Caki2 (cell line): ENCODE measurements at regions not wholly inside any gene's neighbourhood (a gene's known extent, or its start where the extent isn't known, plus 50 kb on each side); places are given as distances from the start of the nearest gene placed in this dataset.

Source experiments
- DNase-seq: peaks from one replicate; pipeline ENCODE4 v3.0.0-alpha.2; 2015; ENCODE audit warnings: low read depth
- in situ Hi-C: cut with HindIII; loops from 2 replicates; pipeline ENCODE4 v1.10.0; 2016; ENCODE audit warnings: low sequenced_read_pairs, low pct_unique_long_range_greater_than_20kb, mixed read lengths

DNA sequence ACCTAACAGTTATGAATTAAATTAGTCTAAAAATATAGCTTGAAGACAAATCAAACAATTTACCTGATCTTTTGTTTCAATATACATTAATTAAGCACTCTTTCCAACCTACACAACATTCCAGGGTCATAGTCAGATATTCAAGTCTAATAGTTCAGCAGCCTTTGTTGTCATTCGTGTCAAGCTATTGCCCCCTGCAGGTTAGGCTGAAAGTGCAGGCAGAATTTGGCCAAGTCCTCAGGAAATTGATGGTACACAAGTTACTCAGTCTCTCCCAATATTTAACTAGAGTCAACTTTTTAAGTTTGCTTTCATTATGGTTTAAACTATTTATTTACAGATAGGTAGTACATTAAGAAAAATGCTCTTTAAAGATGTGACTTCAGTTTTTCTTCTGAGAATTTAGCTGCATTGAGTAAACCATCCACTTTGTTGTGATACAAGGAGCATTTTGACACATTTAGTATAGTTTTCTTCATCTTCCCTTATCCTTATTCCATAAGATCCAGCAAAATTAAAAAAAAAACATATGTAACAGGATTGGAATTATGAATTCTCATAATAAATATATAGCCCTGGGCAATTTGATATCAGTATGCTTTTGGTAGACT, 130.3 kb upstream of the DPYD start:
- in situ Hi-C loops: no loop called here
- peak; percentile 31 for DNase-seq

DNA sequence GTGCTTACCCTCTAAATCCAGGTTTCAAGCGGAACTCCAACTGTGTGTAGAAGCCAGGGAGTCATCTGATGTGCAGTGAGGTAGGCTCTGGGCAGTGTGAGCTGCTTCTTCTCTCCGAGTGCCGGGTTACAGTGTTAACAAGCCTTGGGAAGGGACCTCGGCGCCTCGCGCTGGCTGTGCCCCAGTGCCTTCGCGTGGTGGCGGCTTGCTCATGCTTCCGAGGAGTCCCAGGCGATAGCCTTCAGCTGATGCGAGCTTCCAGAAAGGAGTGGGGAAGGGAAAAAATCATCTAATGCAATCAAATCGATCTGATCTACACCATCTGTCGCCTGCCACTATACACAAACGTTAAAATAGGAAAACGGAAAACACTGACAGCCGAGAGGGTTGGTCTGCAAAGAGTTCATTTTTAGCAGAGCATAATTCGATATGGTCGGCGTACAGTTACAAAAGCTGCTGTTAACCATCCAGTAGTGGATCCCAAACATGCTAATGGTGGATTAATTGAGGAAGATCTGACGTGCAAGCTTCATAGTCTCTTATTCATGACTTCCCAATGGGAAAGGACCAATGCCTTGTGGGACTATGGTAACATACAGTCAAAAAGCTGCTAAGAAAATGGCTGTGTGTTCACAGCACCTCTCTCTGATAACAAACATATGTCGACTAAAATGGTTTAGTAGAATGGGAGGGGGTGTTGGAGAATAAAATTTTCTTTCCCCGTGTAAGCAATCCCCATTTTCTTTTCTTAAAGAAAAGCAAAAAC, 128.7 kb upstream of the DPYD start:
- in situ Hi-C loops: no loop called here
- no peak for DNase-seq

DNA sequence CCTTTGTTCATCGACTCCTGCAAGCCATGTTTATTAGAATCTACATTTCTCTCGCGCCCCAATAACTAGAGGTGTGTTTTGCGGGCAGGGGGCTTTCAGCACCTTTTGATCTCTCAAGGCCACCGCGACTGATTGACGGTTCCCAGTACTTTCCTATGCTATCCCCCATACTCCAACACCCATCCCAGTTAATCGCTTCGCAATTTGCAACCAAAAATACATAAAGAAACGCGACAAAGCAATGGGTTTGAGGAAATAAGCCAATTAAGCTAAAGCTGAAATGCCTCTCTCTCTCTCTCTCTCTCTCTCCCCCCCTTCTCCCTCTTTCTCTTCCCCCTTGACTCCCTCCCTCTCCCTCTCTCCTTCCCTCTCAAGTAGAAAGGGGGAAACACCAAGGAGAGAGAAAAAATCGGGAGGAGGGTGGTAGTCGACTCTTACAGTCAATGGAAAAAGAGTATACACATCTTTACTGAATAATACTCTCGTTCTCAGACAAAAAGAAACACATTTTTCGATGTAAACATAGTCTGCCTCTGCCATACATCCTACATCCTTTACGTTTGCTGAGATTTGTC, 128.0 kb upstream of the DPYD start:
- DNase-seq: no peak
- in situ Hi-C loops: no loop called here

DNA sequence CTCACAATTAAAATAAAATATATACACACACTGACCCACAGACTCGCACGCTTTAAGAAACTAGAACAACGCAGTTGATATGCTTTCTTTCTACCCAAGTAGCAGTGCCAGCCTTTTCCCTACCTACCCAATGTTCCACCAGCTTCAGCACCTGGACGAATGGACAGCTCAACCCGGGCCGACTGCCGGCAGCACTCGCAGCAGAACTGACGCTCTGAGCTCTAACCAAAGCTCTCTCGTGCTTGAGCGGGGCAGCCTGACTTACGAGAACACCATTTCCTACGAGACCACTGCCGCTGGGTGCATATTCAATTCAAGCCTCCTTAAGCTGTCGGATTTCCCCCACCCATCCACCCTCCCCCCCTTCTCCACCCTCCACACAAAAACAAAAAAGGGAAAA, 127.4 kb upstream of the DPYD start:
- in situ Hi-C loops: no loop called here

DNA sequence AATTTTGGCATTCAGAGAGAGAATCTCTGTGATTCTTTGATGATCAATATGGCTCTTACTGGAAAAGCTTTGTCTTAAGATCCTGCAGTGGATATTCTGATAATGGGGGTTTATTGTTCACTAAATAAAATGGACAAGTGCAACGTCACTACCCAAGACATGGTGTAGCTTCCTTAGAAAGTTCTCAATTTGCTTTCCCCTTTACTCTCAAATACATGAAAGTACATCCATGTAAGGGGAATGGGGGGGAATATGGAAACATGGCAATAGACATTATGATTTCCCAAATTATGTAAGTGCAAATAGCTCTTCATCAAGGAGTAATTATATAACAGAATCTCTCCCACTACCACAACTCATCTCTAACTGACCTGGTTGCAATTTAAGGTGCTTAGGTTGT, 126.3 kb upstream of the DPYD start:
- in situ Hi-C loops: no loop called here
- DNase-seq: no peak

More for the DNA sequence above, 127.4 kb upstream of the DPYD start:
- peak; percentile 53 for DNase-seq

DNA sequence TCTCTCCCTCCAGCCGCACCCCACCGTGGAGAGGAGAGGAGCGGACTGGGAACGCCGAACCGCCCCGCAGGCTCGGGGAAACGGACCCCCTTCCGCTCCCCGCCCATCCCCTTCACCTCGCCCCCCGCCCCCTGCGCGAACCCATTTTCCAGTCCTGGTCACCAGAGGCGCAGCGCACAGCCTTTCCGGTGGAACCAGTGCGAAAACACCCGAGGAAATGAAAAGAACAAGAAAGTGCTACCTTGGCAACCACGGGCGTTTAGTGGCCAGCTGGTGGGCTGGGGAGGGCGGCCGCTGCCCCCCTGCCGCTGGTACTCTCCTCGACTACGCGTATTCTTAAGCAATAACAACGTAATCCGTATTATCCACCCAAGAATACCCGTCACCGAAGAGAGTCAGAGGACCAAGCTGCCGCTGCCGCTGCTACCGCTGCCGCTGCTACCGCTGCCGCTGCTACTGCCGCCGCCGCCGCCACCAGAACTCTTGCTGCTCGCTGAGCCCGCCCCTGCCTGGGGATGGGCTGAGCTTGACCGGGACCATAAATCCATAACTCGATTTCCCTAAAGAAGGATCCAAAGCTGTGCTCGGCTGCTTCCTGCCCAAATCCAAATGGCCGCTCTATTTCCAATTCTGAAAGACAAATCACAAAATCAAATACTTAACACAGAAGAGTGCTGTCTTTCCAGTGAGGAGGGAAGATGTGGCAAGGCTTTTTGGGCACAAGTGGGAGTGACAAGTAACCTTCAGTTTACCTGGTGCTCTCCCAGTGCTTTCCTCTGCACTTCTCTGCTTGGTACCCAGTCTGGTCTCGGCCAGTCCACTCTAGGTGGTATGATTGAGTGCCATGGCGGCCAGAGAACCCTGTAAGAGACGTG, 125.2 kb upstream of the DPYD start:
- in situ Hi-C loops: no loop called here
- DNase-seq: no peak

DNA sequence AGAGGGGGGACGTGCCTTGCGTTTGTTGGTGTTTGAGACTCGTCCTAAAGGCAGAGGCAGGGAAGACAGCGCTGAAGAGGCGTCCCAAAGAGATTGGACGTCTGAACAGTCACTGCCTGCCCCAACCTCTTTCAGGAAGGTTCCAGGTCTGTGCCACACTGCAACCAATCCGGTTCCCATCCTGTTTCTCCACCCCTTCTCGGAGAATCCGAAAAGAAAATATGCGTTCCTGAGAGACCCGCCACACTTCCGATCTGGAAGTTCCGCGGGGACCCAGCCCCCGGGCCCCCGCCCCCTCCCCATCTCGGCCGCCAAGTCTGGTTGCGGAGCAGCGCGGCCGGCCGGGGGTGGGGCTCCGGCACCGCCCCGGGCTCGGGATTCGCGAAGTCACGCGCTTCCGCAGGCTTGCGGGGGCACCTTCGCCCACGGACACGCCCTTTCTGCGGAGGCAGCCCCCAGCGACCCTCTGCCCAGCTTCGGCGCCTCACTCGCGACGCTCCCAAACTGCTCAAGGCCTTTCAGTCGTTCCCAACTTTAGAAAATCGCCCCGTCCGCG, 124.5 kb upstream of the DPYD start:
- in situ Hi-C loops: no loop called here
- no peak for DNase-seq

DNA sequence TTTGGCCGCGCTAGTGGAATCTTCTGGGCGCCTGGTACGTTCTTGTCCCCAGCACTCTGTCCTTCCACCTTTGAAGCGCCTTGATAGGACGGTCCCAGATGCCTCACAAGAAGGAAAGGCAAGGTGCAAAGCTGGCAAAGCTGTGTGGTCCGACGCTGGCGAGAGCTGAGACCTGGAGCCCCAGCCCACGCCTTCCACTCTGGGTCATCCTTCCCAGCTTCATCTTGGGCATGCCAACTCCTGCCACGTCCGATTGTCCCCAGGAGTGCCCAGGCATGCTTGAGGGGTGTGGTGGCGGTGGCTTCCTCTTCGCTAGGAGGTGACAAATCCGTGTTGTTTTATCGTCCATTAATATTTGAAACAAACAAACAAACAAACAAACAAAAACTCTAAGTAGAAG, 123.9 kb upstream of the DPYD start:
- DNase-seq: no peak
- in situ Hi-C loops: no loop called here

DNA sequence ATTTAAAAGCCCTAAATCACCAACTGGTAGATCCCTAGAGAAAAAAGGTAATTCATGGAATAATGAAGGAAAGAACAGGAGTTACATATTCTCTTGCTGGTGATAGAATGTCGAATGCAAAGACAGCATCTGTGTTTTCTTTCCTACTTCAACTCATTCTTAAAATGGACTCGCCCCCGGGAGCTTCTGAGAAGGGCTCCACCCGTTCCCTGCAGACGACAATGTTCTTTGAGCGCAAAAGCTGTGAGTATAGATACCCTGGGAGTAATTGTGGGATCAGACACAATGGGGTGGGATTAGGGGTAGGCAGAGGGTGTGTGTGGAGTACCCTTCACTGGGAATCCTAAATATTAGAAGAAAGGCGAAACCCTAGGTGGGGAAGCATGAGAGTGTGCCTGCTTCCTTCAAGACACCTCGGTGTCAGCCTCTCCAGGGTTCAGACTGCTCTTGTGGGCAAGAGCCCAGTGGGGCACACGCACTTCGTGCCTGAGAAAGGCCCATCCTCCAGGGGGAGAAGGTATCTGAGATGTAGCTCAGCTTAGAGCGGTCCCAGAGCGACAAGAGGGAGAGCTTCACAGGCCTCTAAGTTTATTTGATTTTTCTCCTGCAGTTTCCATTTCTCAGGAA, 123.3 kb upstream of the DPYD start:
- in situ Hi-C loops: no loop called here

DNA sequence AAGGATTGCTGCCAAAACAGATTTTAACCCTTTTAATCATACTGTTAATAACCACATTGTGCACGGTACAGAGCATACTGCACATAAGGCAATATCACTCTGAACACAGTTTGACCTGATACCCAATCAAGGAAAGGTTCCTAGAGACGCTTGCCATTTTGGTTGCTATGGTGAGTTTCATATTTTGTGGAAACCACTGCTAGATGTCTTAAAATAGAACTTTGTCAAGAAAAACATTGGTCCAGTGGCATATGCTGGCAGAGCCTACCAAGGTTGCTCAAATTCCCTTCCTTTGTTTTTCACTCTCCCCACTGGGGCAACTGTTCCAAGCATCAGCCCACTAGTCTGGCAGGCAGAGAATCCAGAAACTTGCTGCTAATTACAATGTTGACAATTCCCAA, 114.8 kb upstream of the DPYD start:
- in situ Hi-C loops: no loop called here
- no peak for DNase-seq

More for the DNA sequence above, 123.3 kb upstream of the DPYD start:
- no peak for DNase-seq

DNA sequence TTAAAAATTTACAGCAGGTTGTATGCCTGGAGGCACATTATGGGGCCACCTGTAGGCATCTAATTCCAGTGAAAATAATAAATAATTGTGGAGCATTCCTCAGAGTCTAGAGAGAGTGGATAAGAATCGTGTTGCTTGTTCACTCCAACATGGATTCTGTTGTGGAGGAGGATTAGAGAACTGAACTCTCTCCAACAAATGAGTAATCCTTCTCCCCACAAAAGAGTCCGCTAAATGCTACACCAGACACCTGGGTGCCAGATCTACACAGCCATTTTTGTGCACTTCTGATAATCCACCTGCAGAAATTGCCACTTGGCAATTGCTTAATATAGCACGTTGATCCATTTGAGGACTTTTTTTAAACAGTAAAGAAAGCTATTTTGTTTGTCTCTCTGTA, 113.7 kb upstream of the DPYD start:
- no peak for DNase-seq
- in situ Hi-C loops: no loop called here

DNA sequence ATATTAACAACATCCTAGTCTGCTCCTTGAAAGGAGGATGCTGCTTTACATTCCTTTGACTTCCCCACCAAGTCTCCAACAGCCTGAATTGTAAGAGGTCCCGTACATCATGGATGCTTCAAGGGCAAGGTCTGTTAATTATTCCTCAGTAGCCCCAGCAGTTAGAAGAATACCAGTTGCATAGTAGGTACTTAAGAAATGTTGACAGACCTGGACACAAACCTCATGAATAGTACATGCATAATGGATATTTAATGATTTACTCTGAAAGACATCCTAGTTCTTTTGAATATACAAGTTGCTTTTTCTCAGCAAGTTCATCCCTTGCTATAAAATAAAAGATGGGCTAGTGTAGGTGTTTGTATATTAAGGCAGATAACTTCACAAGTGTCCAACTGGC, 112.1 kb upstream of the DPYD start:
- in situ Hi-C loops: no loop called here
- DNase-seq: no peak

DNA sequence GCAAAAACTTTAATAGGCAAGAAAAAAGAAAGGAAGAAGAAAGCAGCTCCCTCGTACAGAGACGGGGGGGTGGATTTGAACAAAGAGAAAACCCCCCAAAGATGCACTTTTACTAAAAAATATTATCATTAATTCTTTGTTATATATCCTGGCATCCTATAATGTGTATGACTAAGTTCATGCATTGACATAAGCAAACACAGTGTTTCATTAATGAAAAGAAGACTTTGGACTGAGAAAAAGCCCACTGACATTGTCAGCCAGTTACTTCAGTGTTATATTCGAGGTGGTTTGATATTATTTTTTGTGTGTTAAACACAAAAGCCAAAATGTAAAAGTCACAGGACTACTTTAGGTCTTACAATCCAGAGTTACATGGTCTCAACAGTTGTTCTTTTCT, 110.1 kb upstream of the DPYD start:
- in situ Hi-C loops: no loop called here
- no peak for DNase-seq

DNA sequence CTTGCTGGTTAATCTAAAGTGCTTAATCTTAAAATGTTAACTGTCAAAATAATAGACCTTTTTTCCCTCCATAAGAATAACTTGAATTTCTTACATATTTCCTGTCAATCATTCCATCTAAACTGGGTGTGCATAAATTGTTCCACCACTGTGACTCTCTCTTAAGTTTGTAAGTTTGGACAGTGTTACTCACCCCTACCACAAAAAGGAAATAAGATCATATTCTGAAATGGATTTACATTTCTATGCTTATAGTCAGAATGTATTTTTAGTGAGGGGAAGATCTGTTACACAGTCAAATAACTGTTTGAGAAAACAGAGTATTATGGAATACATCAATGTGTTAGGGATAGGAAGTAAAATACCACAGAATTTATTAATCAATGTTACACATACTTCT, 109.6 kb upstream of the DPYD start:
- no peak for DNase-seq
- in situ Hi-C loops: no loop called here

DNA sequence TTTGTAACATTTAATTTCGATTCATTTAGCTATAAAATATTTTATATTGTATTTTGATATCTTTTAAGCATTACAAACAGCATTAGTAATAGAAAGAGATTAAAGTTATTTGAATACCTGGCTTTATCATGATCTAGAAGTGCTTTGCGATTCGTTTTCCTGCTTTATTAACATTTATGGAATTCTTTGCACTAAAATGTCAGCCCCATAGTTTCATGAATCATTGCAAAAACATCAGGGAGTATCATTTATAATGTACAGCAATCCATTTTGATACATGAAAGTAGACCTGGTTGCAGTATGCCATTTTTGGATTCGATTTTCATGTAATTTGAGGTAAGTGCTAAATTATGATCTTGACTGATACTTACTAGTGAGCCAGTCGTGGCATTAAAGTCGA, 108.0 kb upstream of the DPYD start:
- in situ Hi-C loops: no loop called here
- no peak for DNase-seq

DNA sequence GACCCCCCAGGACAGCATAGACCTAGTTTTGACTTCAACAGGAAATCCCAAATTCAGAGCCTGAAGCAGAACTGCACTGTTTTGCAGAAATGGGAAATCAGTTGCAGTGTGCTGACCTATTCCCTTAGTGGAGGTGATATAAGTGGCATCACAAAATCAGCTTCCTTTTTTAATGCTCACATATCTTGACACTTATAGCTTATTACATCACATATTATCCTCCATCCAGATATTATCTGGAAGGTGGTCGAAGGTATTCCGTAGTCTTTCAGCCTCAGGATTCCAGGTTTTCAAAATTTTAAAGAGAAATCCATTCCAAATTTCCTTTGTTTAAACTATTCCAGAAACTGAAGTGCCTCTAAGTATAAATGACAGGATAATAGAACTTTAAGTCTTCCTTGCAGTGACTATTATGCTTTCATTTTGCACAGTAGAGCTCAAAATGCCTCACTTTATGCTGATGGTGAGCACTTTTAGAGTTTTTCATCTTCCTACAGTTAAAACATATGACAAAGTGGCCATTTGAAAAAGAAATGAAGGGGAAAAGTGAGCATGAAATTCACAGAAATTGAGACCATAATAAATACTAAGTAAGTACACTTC, 106.4 kb upstream of the DPYD start:
- DNase-seq: no peak
- in situ Hi-C loops: no loop called here

DNA sequence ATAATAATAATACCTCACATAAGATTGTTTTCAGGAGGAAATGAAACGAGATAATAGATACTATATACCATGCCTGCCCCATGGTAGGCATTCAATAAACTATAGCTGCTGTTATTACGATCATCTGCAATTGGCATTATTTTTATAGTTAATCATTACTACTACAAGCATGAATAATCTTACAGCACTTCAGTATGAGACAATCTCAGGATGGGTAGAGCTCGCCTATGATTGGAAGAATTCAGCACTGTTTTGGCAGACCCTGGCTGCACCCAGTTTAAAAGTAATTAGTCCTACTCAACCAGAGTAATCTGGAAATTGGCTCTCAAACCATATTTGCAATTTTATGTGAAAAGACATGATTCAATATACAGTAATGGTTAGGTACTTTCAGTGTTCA, 105.0 kb upstream of the DPYD start:
- DNase-seq: no peak
- in situ Hi-C loops: no loop called here

DNA sequence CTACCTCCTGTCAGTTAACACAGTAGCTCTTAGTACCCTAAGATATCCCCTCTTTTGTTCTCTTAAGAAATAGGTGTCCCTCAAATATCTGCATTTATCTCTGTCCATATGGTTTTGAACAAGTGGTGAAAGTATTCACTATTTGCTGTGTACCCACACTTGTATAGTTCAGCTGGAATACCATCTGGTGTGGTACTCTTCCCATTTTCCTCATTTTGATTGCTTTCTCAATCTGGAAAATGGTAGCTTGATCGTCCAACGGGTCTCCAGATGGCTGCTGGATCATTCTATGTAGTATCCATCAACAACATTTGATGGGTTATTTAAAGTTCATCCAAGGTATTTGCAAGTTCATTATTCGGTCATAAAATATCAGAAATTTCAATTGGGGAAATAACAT, 100.3 kb upstream of the DPYD start:
- no peak for DNase-seq
- in situ Hi-C loops: no loop called here
